GM23248 (cell line): ENCODE measurements at regions not wholly inside any gene's neighbourhood (a gene's known extent, or its start where the extent isn't known, plus 50 kb on each side); places are given as distances from the start of the nearest gene placed in this dataset.

ENCODE experiments used
- DNase-seq: peaks from one replicate; pipeline ENCODE4 v3.0.0-alpha.2; 2015
- H2AFZ ChIP-seq: fragments of 200-600 bp; sonication (generic); 2 replicates; pipeline ENCODE4 v1.6.1; 2016; ENCODE audit warnings: antibody characterized with exemption
- H3F3A ChIP-seq: fragments of 200-600 bp; sonication (generic); 2 replicates; pipeline ENCODE4 v1.6.1; 2016; ENCODE audit warnings: mild to moderate bottlenecking, antibody characterized with exemption, mixed run types; ENCODE audit not compliant: insufficient read depth
- H3K27ac ChIP-seq: fragments of 200-600 bp; sonication (generic); 2 replicates; pipeline ENCODE4 v1.5.1; 2016; ENCODE audit warnings: mild to moderate bottlenecking
- H3K27me3 ChIP-seq: fragments of 200-600 bp; sonication (generic); replicated peaks from 2 replicates; pipeline ENCODE4 v1.6.1; 2016; ENCODE audit warnings: mild to moderate bottlenecking; ENCODE audit not compliant: insufficient read depth
- H3K36me3 ChIP-seq: fragments of 200-600 bp; sonication (generic); 2 replicates; pipeline ENCODE4 v1.6.1; 2016; ENCODE audit warnings: low read depth, mild to moderate bottlenecking
- H3K4me1 ChIP-seq: fragments of 200-600 bp; sonication (generic); 2 replicates; pipeline ENCODE4 v1.6.1; 2016; ENCODE audit warnings: mild to moderate bottlenecking; ENCODE audit not compliant: insufficient read depth
- H3K4me2 ChIP-seq: fragments of 200-600 bp; sonication (generic); one replicate; pipeline ENCODE4 v1.6.1; 2016; ENCODE audit warnings: mild to moderate bottlenecking; ENCODE audit not compliant: unreplicated experiment
- H3K4me3 ChIP-seq: fragments of 200-600 bp; sonication (generic); 2 replicates; pipeline ENCODE4 v1.5.1; 2016; ENCODE audit warnings: mild to moderate bottlenecking
- H3K79me2 ChIP-seq: fragments of 200-600 bp; sonication (generic); 2 replicates; pipeline ENCODE4 v1.6.1; 2016; ENCODE audit warnings: mild to moderate bottlenecking; ENCODE audit not compliant: insufficient read depth
- H3K9ac ChIP-seq: fragments of 200-600 bp; sonication (generic); 2 replicates; pipeline ENCODE4 v1.6.1; 2016; ENCODE audit warnings: mild to moderate bottlenecking
- H3K9me2 ChIP-seq: fragments of 200-600 bp; sonication (generic); 2 replicates; pipeline ENCODE4 v1.6.1; 2016; ENCODE audit warnings: mixed run types, mild to moderate bottlenecking, moderate library complexity; ENCODE audit not compliant: insufficient read depth
- H3K9me3 ChIP-seq: fragments of 200-600 bp; sonication (generic); one replicate; pipeline ENCODE4 v1.6.1; 2017; ENCODE audit warnings: low read depth
- H4K20me1 ChIP-seq: fragments of 200-600 bp; sonication (generic); 2 replicates; pipeline ENCODE4 v1.6.0; 2016; ENCODE audit not compliant: insufficient read depth
- EZH2 ChIP-seq: fragments of 200-600 bp; sonication (generic); IDR thresholded peaks from 2 replicates; pipeline ENCODE4 v1.6.1; 2018; ENCODE audit warnings: antibody characterized with exemption, mild to moderate bottlenecking; ENCODE audit not compliant: insufficient read depth, poor library complexity, severe bottlenecking
- EZH2phosphoT487 ChIP-seq: fragments of 200-600 bp; sonication (generic); IDR thresholded peaks from 2 replicates; pipeline ENCODE4 v1.6.1; 2018; ENCODE audit warnings: antibody characterized with exemption, moderate library complexity, mild to moderate bottlenecking, low read depth; ENCODE audit not compliant: insufficient read depth
- WGBS, 2 experiments: methylation state at CpG; one replicate each; pipeline ENCODE4 v1.1.6; 2015 to 2017; ENCODE audit warnings: low lambda C conversion rate in 2 of 2, low coverage in 1 of 2; ENCODE audit errors: missing lambda C conversion rate in 2 of 2; 5-methylcytosine and 5-hydroxymethylcytosine counted together
- in situ Hi-C: fragments of 300-500 bp; cut with MboI; formaldehyde crosslinking; loops from 2 replicates; pipeline ENCODE4 v1.15.0; 2020

GRCh38 chr6:51271615-51272014, 452.9 kb downstream of the TFAP2B start:
- in situ Hi-C loops = no loop called here
- Histone ChIP-seq H2AFZ (no peak overlapping the region), H3K4me2 (no peak overlapping the region), H3K27me3 (no peaks in the 10 kb centered on the region), H3K4me3 (no peak overlapping the region), H4K20me1 (no peaks in the 10 kb centered on the region), H3K9me3 (no peaks in the 10 kb centered on the region), H3K4me1 (no peaks in the 10 kb centered on the region), H3K36me3 (no peaks in the 10 kb centered on the region), H3F3A (no peaks in the 10 kb centered on the region), H3K27ac (no peak overlapping the region), H3K9me2 (no peaks in the 10 kb centered on the region), H3K79me2 (no peaks in the 10 kb centered on the region), H3K9ac (no peak overlapping the region)
- TF ChIP-seq EZH2phosphoT487 (no peak), EZH2 (no peak)
- DNase-seq = no peak
- 10 to 84% methylated on average over 1 of the region's 1 CpG for WGBS, 2 experiments

GRCh38 chr6:51273228-51273961, 454.7 kb downstream of the TFAP2B start:
- Histone ChIP-seq H3K4me3 (no peak overlapping the region), H3K27me3 (no peaks in the 10 kb centered on the region), H2AFZ (no peak overlapping the region), H3K79me2 (no peaks in the 10 kb centered on the region), H3K27ac (no peak overlapping the region), H3K36me3 (no peaks in the 10 kb centered on the region), H4K20me1 (no peaks in the 10 kb centered on the region), H3K4me2 (no peak overlapping the region), H3K9me2 (no peaks in the 10 kb centered on the region), H3F3A (no peaks in the 10 kb centered on the region), H3K9me3 (no peaks in the 10 kb centered on the region), H3K9ac (no peak overlapping the region), H3K4me1 (no peaks in the 10 kb centered on the region)
- TF ChIP-seq EZH2 (no peak), EZH2phosphoT487 (no peak)
- no peak for DNase-seq
- in situ Hi-C loops = no loop called here
- 22 to 26% methylated on average over 5 of the region's 5 CpGs for WGBS, 2 experiments

- H3K4me3 ChIP-seq = no peak overlapping the region
- no peaks in the 10 kb centered on the region for H3K79me2 ChIP-seq
- DNase-seq = no peak
- H3K4me1 ChIP-seq = no peaks in the 10 kb centered on the region
- no peak overlapping the region for H3K9ac ChIP-seq
- no peak overlapping the region for H3K27ac ChIP-seq
- no peaks in the 10 kb centered on the region for H3K27me3 ChIP-seq
- 0 to 2% methylated on average over 1 of the region's 1 CpG for WGBS, 2 experiments
- H3K36me3 ChIP-seq = no peaks in the 10 kb centered on the region
- no peaks in the 10 kb centered on the region for H4K20me1 ChIP-seq
- H3K9me2 ChIP-seq = no peaks in the 10 kb centered on the region
- in situ Hi-C loops = no loop called here
- TF ChIP-seq EZH2 (no peak), EZH2phosphoT487 (no peak)
- H3F3A ChIP-seq = no peaks in the 10 kb centered on the region
- no peak overlapping the region for H2AFZ ChIP-seq
- H3K9me3 ChIP-seq = no peaks in the 10 kb centered on the region
- H3K4me2 ChIP-seq = no peak overlapping the region
Observed at GRCh38 chr6:51277474-51277873, 458.8 kb downstream of the TFAP2B start.

DNA sequence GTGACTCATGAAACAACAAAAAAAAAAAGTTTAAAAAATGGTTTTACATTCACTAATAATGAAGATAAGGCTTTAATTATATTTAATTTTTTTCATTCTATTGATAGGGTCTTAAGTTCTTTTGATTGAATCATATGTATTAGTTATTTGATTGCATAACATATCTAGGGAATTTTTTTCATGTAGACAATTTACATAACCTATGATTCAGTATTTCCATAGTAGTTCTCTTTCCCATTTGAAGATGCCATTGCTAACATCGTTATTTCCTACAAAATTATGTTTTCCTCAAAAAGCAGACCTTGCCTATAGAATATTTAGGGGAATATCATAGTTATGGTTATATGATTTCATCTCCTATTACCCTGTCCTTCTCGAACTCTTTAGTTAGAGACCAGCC, 463.4 kb downstream of the TFAP2B start:
- H2AFZ ChIP-seq = no peak overlapping the region
- H3K9ac ChIP-seq = no peak overlapping the region
- no peaks in the 10 kb centered on the region for H3K4me1 ChIP-seq
- no peaks in the 10 kb centered on the region for H3K36me3 ChIP-seq
- 15 to 17% methylated on average over 2 of the region's 2 CpGs for WGBS, 2 experiments
- H3K27ac ChIP-seq = no peak overlapping the region
- in situ Hi-C loops = no loop called here
- H3K9me3 ChIP-seq = no peaks in the 10 kb centered on the region
- no peak for TF ChIP-seq EZH2phosphoT487
- H3K4me2 ChIP-seq = no peak overlapping the region
- H3K9me2 ChIP-seq = no peaks in the 10 kb centered on the region
- no peaks in the 10 kb centered on the region for H4K20me1 ChIP-seq
- H3F3A ChIP-seq = no peaks in the 10 kb centered on the region
- DNase-seq = no peak
- H3K4me3 ChIP-seq = no peak overlapping the region
- no peaks in the 10 kb centered on the region for H3K27me3 ChIP-seq
- no peaks in the 10 kb centered on the region for H3K79me2 ChIP-seq

- no peak overlapping the region for H3K27ac ChIP-seq
- no peak overlapping the region for H3K9ac ChIP-seq
- H3F3A ChIP-seq = no peaks in the 10 kb centered on the region
- no peak overlapping the region for H2AFZ ChIP-seq
- no peaks in the 10 kb centered on the region for H3K27me3 ChIP-seq
- no peaks in the 10 kb centered on the region for H3K9me2 ChIP-seq
- H3K4me3 ChIP-seq = no peak overlapping the region
- H3K79me2 ChIP-seq = no peaks in the 10 kb centered on the region
- TF ChIP-seq EZH2phosphoT487 (no peak), EZH2 (no peak)
- H3K4me1 ChIP-seq = no peaks in the 10 kb centered on the region
- WGBS, 2 experiments = 54 to 57% methylated on average over 6 of the region's 6 CpGs
- H3K36me3 ChIP-seq = no peaks in the 10 kb centered on the region
- in situ Hi-C loops = no loop called here
- H4K20me1 ChIP-seq = no peaks in the 10 kb centered on the region
- no peak for DNase-seq
- H3K9me3 ChIP-seq = no peaks in the 10 kb centered on the region
- no peak overlapping the region for H3K4me2 ChIP-seq
Observed at GRCh38 chr6:51283723-51284355, 465.2 kb downstream of the TFAP2B start.
